Mammary epithelial cell (primary cell): ENCODE measurements at regions not wholly inside any gene's neighbourhood (a gene's known extent, or its start where the extent isn't known, plus 50 kb on each side); places are given as distances from the start of the nearest gene placed in this dataset.

Source experiments
- EZH2 ChIP-seq: IDR thresholded peaks from 2 replicates; pipeline ENCODE4 v1.6.1; 2012; ENCODE audit warnings: low read length, inconsistent platforms, borderline replicate concordance
- TF ChIP-seq, protein P1 (sequence below), 2 donors: IDR thresholded peaks in 1 of 2; conservative IDR thresholded peaks in 1 of 2; 2 replicates each; pipeline ENCODE4 v1.5.1; 2011 to 2012; ENCODE audit warnings: inconsistent platforms in 2 of 2, low read length in 2 of 2, mild to moderate bottlenecking in 2 of 2, control low read depth in 1 of 2, low read depth in 1 of 2; ENCODE audit not compliant: insufficient read depth in 1 of 2; ENCODE audit errors: extremely low read depth in 1 of 2

DNA sequence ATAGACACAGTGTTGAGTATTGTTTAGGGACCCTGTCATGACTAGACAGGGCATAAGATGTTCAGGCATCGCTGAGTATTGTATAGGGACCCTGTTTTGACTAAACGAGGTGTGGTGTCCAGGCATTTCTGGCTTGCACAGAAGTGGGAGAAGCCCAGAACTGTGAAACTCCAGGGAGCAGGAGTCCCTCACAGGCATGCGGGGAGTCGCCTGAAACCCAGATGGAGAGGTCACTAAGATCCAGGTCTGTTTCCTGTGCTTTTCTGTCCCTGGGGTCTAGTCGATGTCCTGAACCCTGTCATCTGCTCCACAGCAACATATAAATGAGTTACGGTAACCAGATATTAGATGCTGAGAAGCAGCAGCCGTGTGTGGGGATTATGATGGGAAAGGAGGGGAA, 469.0 kb upstream of the SALL3 start:
- TF ChIP-seq, protein P1, sequence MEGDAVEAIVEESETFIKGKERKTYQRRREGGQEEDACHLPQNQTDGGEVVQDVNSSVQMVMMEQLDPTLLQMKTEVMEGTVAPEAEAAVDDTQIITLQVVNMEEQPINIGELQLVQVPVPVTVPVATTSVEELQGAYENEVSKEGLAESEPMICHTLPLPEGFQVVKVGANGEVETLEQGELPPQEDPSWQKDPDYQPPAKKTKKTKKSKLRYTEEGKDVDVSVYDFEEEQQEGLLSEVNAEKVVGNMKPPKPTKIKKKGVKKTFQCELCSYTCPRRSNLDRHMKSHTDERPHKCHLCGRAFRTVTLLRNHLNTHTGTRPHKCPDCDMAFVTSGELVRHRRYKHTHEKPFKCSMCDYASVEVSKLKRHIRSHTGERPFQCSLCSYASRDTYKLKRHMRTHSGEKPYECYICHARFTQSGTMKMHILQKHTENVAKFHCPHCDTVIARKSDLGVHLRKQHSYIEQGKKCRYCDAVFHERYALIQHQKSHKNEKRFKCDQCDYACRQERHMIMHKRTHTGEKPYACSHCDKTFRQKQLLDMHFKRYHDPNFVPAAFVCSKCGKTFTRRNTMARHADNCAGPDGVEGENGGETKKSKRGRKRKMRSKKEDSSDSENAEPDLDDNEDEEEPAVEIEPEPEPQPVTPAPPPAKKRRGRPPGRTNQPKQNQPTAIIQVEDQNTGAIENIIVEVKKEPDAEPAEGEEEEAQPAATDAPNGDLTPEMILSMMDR (conservative IDR thresholded peaks at IDR 0.05 in 1 of 2, IDR thresholded peaks at IDR 0.05 in 1 of 2; ENCODE audit: extremely low read depth in 1 of 2, insufficient read depth in 1 of 2, low read depth in 1 of 2, low read length in 2 of 2) = no peak
- no peak for TF ChIP-seq EZH2
